HG02840 (cell line): ENCODE measurements at regions not wholly inside any gene's neighbourhood (a gene's known extent, or its start where the extent isn't known, plus 50 kb on each side); places are given as distances from the start of the nearest gene placed in this dataset.
"Not testable (repeated sequence)": the region's sequence is repeated elsewhere in the genome, so short reads cannot be mapped to it uniquely, and the experiment has no call there.

Experiments
- ATAC-seq: cut with Tn5 transposase; IDR thresholded peaks from one replicate; pipeline ENCODE4 v1.9.1; 2021; ENCODE audit warnings: mild to moderate bottlenecking, moderate library complexity, moderate number of reproducible peaks; ENCODE audit not compliant: unreplicated experiment, low FRiP score

GRCh38 chr12:28963554-28963953 lies 185.5 kb upstream of the FAR2 start:
- ATAC-seq, result no peak

- no peak for ATAC-seq
Observed at GRCh38 chr12:28966046-28966780, 182.9 kb upstream of the FAR2 start.

GRCh38 chr12:28967426-28967825 lies 181.7 kb upstream of the FAR2 start:
- no peak for ATAC-seq

- no peak for ATAC-seq
Observed at GRCh38 chr12:28973491-28973890, 175.6 kb upstream of the FAR2 start.

GRCh38 chr12:28974166-28974565 lies 174.9 kb upstream of the FAR2 start:
- ATAC-seq, result no peak

- no peak for ATAC-seq
Observed at GRCh38 chr12:28974883-28975282, 174.2 kb upstream of the FAR2 start.

DNA sequence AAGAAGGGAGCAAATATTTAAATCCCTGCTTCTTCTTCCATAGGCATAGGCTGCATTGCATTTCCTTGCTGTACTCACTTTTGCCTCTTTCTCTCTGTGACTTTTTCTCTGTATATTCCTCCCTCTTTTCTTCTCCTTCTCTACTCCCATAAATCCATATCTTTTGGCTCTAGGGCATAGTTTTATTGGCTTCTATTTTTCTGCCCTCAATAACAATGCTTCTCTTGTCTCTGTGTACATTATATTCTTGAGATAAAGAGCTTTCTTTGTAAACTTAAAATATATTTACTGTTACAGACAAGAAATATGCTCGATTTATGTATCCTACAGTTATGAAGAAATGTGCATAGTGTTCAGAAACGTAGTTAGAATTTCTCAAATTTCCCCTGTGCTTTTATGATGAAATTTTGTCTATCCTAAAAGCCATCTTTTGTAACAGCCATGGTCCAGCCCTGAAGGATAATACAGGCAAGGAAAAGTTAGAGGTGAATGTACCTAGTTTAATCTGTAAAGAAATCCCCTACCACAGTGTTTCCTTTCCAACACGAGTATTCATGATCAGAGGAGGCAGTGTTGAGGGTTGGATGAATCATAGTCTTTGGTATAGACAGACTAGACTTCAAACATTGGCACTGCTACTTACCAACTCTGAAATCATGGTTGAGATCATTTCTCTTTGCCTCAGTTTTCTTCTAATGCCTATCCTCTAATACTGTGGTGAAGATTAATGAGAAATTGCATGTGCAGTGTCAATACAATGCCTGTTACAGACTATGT lies 173.3 kb upstream of the FAR2 start:
- ATAC-seq, result no peak

- ATAC-seq, result no peak
Observed at GRCh38 chr12:28980436-28980835, 168.6 kb upstream of the FAR2 start.

- no peak for ATAC-seq
Observed at GRCh38 chr12:28987538-28988324, 161.3 kb upstream of the FAR2 start.

GRCh38 chr12:28988325-28988704 lies 160.8 kb upstream of the FAR2 start:
- no peak for ATAC-seq

- no peak for ATAC-seq
Observed at GRCh38 chr12:28991626-28992025, 157.5 kb upstream of the FAR2 start.

DNA sequence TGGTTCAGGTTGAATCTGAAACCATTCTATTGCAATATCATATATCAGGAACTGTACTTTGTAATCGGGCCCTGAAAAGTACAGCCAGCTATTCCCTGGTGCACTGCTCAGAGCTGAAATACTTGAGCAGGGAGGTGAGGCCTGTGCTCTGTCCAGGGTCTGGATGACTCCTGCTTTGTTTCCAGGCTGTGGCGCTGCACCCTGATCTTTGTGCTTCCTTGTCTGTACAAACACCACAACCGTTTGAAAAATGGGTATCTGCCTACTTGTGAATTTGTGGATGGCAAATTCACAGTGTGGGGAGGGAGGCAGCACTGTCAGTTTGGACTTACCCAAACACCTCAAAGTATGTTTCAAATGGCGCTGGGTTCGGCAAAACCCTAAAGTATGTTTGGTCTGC lies 155.4 kb upstream of the FAR2 start:
- no peak for ATAC-seq

- ATAC-seq, result no peak
Observed at GRCh38 chr12:28994179-28994715, 154.8 kb upstream of the FAR2 start.

DNA sequence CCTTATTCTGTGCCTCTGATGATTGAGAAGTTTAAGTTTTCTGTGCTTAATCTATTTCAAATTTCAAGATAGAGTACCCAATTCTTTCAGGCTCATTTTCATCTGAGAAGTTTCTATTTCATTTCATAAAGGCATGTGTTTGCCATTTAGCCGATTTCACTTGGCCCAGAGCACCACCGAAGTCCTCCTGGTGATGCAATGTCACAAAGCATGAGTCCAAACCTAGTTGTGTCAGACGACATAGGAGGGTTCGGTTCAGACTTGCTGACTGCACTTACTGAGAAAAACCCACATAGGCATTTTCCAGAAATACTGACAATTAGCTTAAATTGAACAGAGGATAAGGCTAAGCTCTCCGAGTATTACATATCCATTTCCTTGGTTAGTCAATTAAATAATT lies 152.4 kb upstream of the FAR2 start:
- no peak for ATAC-seq

GRCh38 chr12:28998662-28999120 lies 150.4 kb upstream of the FAR2 start:
- ATAC-seq, result no peak

DNA sequence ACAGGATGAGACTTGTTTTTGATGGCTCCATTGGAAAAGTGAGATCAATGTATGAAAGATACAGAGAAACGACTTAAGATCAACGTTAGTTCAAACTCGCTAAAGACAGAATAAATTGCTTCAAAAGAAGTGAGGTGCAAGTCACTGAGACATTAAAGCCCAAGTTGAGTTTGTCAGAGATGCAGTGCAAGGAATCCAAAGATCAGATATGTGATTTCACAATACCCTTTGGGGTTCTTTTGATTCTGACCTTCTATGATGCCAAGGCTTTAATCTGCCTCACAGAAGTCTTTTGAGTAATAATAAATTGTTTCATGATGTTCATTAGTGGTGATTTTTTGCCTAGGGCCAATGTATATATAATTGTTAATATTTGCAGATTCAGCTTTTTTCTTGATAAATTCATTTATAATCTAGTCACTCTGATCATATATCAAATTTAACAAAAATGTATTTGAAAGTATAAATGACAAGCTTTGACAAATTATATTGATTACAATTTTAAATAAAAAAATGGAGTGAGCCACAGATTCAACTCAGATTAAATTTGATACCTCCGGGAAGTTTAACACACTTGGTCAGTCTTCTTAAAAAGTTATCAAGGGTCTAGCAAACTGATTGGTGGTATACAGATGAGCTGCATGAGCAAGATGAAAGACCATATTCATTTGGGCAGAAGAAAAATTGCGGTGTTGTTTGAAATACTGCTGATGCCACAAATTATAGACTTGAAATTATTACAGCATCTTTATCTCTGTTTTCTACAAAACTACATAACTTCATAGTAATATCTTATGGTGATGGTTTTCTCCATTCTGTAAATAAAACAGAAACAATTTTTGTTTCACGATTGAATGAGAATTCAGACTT lies 144.8 kb upstream of the FAR2 start:
- no peak for ATAC-seq

DNA sequence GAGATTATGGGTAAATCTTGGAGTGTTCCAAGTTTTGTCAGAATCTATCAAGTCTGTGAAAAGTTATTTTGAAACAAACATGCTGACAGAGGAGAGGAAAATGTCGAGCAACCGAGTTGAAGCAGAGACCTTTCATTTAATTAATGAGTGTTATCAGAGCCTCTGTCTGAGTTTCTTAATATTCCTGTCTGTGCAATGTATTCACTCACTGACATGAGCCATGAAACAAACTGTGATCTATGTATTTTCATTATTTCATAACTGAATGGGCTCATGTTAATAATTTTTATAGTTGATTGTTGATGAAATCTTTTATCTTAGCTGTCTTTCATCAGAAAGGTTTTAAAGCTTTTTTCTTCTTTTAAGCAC lies 144.2 kb upstream of the FAR2 start:
- ATAC-seq, result no peak

GRCh38 chr12:29008786-29009185 lies 140.3 kb upstream of the FAR2 start:
- ATAC-seq, result no peak

- ATAC-seq, result no peak
Observed at GRCh38 chr12:29012673-29013072, 136.4 kb upstream of the FAR2 start.

DNA sequence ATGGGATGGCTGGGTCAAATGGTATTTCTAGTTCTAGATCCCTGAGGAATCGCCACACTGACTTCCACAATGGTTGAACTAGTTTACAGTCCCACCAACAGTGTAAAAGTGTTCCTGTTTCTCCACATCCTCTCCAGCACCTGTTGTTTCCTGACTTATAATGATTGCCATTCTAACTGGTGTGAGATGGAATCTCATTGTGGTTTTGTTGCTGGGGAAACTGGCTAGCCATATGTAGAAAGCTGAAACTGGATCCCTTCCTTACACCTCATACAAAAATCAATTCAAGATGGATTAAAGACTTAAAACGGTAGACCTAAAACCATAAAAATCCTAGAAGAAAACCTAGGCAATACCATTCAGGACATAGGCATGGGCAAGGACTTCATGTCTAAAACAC lies 131.5 kb upstream of the FAR2 start:
- ATAC-seq, result not testable (repeated sequence)
